ENCODE measurements at regions not wholly inside any gene's neighbourhood (a gene's known extent, or its start where the extent isn't known, plus 50 kb on each side); places are given as distances from the start of the nearest gene placed in this dataset.

DNA sequence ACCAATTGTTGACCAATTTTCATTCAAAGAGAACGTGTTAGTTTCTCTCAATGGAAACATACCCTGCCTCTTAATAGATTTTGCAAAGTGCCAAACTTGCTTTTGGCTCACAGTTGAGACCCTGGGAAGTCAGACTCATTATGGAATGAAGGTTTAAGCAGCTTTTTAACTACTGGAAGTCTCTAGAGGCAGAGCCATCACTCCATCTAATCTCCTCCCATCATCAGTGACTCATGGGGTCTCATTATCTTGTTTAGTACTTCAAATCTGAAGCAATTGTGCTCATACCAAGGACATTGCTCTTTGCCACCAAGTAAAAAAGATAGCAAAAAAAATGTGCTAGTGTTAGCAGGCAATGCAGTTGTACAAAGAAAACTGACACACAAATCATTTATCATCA lies 537.1 kb upstream of the LRRC4C start:
- TF ChIP-seq YY1 (IDR thresholded peaks at IDR 0.05; ENCODE audit: insufficient read depth, insufficient read length) = no peak
- TF ChIP-seq ZNF274 (IDR thresholded peaks at IDR 0.05; ENCODE audit: low read depth, low read length) = no peak
- TF ChIP-seq SUZ12 (IDR thresholded peaks at IDR 0.05; ENCODE audit: extremely low read depth, insufficient read depth, insufficient read length) = no peak

Measured in NT2/D1 (cell line).